Fibroblast of villous mesenchyme (primary cell): ENCODE measurements at regions not wholly inside any gene's neighbourhood (a gene's known extent, or its start where the extent isn't known, plus 50 kb on each side); places are given as distances from the start of the nearest gene placed in this dataset.

Experiments used
- DNase-seq: peaks from one replicate; pipeline ENCODE4 v3.0.0-alpha.2; 2010; ENCODE audit warnings: low read depth
- H3K4me3 ChIP-seq: 2 replicates; pipeline ENCODE4 v1.5.1; 2011; ENCODE audit warnings: low read depth, mild to moderate bottlenecking, low read length
- TF ChIP-seq, protein P1 (sequence below): IDR thresholded peaks from 2 replicates; pipeline ENCODE4 v1.5.1; 2012; ENCODE audit warnings: low read depth, mild to moderate bottlenecking, low read length; ENCODE audit not compliant: insufficient read depth

DNA sequence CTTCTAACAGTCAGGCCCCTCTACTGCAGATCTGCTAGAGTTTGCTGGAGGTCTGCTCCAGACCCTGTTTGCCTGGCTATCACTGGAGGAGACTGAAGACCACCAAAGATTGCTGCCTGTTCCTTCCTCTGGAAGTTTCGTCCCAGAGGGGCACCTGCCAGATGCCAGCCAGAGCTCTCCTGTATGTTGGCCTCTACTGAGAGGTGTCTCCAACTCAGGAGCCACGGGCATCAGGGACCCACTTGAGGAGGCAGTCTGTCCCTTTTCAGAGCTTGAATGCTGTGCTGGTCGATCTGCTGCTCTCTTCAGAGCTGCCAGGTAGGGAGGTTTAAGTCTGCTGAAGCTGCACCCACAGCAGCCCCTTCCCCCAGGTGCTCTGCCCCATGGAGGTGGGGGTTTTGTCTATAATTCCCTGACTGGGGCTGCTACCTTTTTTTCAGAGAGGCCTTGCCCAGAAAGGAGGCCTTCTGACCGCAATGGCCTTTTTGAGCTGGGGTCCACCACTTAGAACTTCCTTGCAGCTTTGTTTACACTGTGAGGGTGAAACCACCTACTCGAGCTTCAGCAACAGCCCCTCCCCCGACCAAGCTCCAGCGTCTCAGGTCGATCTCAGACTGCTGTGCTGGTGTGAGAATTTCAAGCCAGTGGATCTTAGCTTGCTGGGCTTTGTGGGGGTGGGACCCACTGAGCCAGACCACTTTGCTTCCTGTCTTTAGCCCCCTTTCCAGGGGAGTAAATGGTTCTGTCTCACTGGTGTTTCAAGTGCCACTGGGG is 566.0 kb downstream of the NR4A2 start:
- no peak for DNase-seq
- TF ChIP-seq, protein P1, sequence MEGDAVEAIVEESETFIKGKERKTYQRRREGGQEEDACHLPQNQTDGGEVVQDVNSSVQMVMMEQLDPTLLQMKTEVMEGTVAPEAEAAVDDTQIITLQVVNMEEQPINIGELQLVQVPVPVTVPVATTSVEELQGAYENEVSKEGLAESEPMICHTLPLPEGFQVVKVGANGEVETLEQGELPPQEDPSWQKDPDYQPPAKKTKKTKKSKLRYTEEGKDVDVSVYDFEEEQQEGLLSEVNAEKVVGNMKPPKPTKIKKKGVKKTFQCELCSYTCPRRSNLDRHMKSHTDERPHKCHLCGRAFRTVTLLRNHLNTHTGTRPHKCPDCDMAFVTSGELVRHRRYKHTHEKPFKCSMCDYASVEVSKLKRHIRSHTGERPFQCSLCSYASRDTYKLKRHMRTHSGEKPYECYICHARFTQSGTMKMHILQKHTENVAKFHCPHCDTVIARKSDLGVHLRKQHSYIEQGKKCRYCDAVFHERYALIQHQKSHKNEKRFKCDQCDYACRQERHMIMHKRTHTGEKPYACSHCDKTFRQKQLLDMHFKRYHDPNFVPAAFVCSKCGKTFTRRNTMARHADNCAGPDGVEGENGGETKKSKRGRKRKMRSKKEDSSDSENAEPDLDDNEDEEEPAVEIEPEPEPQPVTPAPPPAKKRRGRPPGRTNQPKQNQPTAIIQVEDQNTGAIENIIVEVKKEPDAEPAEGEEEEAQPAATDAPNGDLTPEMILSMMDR, result no peak
- no peak overlapping the region for H3K4me3 ChIP-seq

DNA sequence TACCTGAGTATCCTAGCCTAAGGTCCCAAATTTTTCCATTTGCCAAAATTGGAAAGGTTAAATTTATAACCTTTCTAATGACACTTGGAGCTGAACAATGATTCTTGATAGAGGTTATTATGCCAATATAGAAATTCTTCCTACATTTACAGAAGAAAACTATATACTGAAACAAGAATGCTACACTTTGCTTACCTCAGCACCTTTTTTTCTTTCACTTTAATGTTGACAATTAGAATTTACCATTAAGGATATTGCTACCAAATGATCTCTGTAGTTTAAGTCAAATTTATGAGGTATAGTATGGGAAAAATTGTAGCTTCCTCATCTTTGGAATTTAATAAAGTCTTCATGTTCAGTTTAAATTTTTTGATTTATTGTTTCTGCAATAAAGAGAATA is 577.0 kb downstream of the NR4A2 start:
- DNase-seq, result no peak
- TF ChIP-seq, protein P1, result no peak

DNA sequence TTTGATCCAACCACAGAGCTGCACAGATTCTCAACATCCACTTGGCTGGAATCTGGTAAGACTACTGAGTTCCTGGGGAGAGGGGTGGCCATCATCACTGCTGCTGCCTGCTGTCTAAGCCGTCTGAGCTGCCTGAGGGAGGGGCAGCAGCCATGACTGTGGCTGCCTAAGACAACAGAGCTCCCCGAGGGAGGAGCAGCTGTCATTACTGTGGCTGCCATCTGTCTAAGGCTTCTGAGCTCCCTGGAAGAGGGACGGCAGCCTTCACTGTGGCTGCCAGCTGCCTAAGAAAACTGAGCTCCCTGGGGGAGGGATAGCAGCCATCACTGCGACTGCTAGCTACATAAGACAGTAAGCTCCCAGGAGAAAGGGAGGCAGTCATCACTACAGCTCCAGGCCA is 584.4 kb downstream of the NR4A2 start:
- H3K4me3 ChIP-seq, result no peak overlapping the region
- DNase-seq, result no peak
- TF ChIP-seq, protein P1, result no peak

More for the DNA sequence above, 577.0 kb downstream of the NR4A2 start:
- no peak overlapping the region for H3K4me3 ChIP-seq

DNA sequence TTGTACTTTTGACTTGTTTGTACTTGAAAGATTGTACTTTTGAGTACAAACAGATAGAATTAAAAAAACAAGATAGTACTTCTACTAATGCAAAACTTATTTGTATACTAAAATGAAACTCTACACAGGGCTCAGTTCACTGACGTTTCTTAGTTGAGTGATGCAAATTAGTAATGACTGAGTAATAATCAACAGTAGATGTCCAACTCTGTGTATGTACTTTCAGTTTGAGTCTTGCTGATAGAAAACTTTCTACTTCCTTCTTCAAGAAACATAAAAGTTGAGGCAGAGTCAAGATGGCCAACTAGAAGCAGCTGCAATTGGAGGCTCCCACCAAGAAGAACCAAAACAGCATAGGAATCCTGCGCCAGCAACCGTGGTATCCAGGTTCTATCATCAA is 585.0 kb downstream of the NR4A2 start:
- no peak for DNase-seq
- TF ChIP-seq, protein P1, result no peak
- H3K4me3 ChIP-seq, result no peak overlapping the region

DNA sequence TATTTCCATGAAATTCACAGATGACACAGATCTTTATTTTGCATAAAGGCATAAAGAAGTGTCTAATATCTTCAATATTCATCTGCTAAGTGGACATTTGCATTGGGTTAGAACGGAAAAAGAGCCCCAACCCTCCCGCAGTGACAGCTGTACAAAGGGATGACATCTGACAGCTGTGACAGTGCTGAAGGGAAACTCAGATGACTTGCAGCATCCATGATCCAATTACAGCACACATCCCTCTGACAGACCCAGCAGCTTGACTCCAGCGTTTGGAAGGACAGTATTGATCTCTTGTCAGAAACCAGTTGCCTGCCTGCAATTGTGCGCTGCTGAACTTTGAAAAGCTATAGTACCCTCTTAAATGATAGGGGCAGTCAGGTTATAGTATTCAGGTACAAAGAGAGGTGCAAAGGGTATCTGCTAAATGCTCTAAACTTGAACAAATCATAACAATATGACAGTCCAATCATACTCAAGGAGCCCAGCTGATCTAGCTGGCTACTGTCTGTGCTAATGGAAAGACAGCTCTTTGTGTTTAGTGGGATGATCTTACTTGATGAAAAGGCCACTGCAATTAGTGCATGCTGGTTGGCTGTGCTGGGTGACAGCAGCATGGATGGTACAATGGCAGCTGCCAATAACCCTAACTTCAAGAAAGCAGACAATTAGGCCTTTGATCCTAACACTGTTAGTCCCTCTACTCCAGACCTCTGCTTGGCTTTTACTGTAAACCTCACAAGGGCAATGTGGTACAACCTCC is 599.2 kb downstream of the NR4A2 start:
- no peak overlapping the region for H3K4me3 ChIP-seq
- DNase-seq, result no peak
- TF ChIP-seq, protein P1, result no peak

DNA sequence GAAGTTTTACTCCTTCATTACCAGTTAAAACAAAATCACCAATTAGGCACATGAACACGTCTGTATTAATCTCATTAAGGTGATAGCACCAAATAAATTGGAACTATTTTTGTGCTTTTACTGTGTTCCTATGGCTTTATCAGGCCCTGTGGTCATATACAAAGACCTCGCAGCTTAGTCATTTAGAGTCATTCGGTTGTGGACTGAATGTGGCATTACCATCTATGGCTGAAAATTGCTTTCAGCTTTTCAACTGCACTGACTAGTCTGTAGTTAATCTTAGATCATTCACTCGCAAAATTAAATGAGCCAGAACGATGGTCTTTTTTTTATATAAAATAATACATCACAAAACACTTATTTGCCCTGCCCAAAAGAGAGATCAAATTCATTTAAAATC is 601.7 kb downstream of the NR4A2 start:
- no peak overlapping the region for H3K4me3 ChIP-seq
- TF ChIP-seq, protein P1, result no peak
- DNase-seq, result no peak
